SU-DHL-6 (cell line): ENCODE measurements at regions not wholly inside any gene's neighbourhood (a gene's known extent, or its start where the extent isn't known, plus 50 kb on each side); places are given as distances from the start of the nearest gene placed in this dataset.

Source experiments
- H2AFZ ChIP-seq: fragments of 200-600 bp; sonication (generic); 2 replicates; pipeline ENCODE4 v1.6.1; 2014; ENCODE audit warnings: low read depth, mild to moderate bottlenecking, moderate library complexity, mixed read lengths, antibody characterized with exemption, low read length; ENCODE audit not compliant: severe bottlenecking
- H3F3A ChIP-seq: fragments of 200-600 bp; shearing (Covaris generic); 2 replicates; pipeline ENCODE4 v1.6.0; 2016; ENCODE audit warnings: antibody characterized with exemption, mild to moderate bottlenecking; ENCODE audit not compliant: insufficient read depth
- H3K27ac ChIP-seq: fragments of 200-600 bp; sonication (generic); 2 replicates; pipeline ENCODE4 v1.5.1; 2016; ENCODE audit warnings: low read depth, mild to moderate bottlenecking, low read length, moderate library complexity, mixed read lengths
- H3K27me3 ChIP-seq: fragments of 200-600 bp; sonication (generic), shearing (Covaris generic); 2 replicates; pipeline ENCODE4 v1.6.0; 2014; ENCODE audit warnings: mild to moderate bottlenecking, low read length
- H3K36me3 ChIP-seq: fragments of 200-600 bp; sonication (generic); 2 replicates; pipeline ENCODE4 v1.6.1; 2014; ENCODE audit warnings: mild to moderate bottlenecking, low read length, mixed read lengths
- H3K4me2 ChIP-seq: fragments of 300-600, 200-600 bp; shearing (Covaris generic), sonication (generic); 2 replicates; pipeline ENCODE4 v1.6.0; 2014; ENCODE audit warnings: low read length, low read depth, mild to moderate bottlenecking; ENCODE audit not compliant: poor library complexity, severe bottlenecking
- H3K4me3 ChIP-seq: fragments of 200-600 bp; sonication (generic); 2 replicates; pipeline ENCODE4 v1.5.1; 2014; ENCODE audit warnings: antibody characterized with exemption, low read length, mild to moderate bottlenecking, mixed read lengths; ENCODE audit not compliant: insufficient read depth, poor library complexity, severe bottlenecking
- H3K79me2 ChIP-seq: fragments of 200-600 bp; sonication (generic); 2 replicates; pipeline ENCODE4 v1.6.1; 2014; ENCODE audit warnings: mild to moderate bottlenecking, low read length, moderate library complexity; ENCODE audit not compliant: insufficient read depth
- H3K9ac ChIP-seq: fragments of 200-600 bp; sonication (generic); 2 replicates; pipeline ENCODE4 v1.7.0; 2014; ENCODE audit warnings: mild to moderate bottlenecking, low read length
- H3K9me2 ChIP-seq: fragments of 200-600 bp; sonication (generic); replicated peaks from 2 replicates; pipeline ENCODE4 v1.6.1; 2014; ENCODE audit warnings: low read length; ENCODE audit not compliant: insufficient read depth
- H3K9me3 ChIP-seq: fragments of 200-600 bp; sonication (generic); 2 replicates; pipeline ENCODE4 v1.6.1; 2014; ENCODE audit warnings: low read length, mixed read lengths; ENCODE audit not compliant: insufficient read depth
- H4K20me1 ChIP-seq: fragments of 200-600 bp; sonication (generic); 2 replicates; pipeline ENCODE4 v1.6.1; 2014; ENCODE audit warnings: low read depth, mild to moderate bottlenecking, antibody characterized with exemption, low read length, moderate library complexity, mixed read lengths
- CTCF ChIP-seq: fragments of 200-600 bp; sonication (generic); IDR thresholded peaks from one replicate; pipeline ENCODE4 v1.5.1; 2017; ENCODE audit warnings: antibody characterized with exemption, mild to moderate bottlenecking, low read length, moderate library complexity; ENCODE audit not compliant: insufficient read depth, poor library complexity, severe bottlenecking
- EZH2phosphoT487 ChIP-seq: fragments of 200-600 bp; sonication (generic), shearing (Covaris generic); conservative IDR thresholded peaks from 2 replicates; pipeline ENCODE4 v1.6.1; 2018; ENCODE audit warnings: mild to moderate bottlenecking, antibody characterized with exemption, low read length, moderate library complexity, mixed read lengths

GRCh38 chr2:223165423-223166214, 113.6 kb downstream of the KCNE4 start:
- H3K4me2 ChIP-seq: no peak overlapping the region
- no peaks in the 10 kb centered on the region for H3K79me2 ChIP-seq
- H2AFZ ChIP-seq: no peak overlapping the region
- no peaks in the 10 kb centered on the region for H3K36me3 ChIP-seq
- H3K9ac ChIP-seq: no peak overlapping the region
- H3K4me3 ChIP-seq: no peak overlapping the region
- TF ChIP-seq EZH2phosphoT487: no peak
- no peak for TF ChIP-seq CTCF
- no peaks in the 10 kb centered on the region for H3F3A ChIP-seq
- H3K9me3 ChIP-seq: no peaks in the 10 kb centered on the region
- no peaks in the 10 kb centered on the region for H4K20me1 ChIP-seq
- no peaks in the 10 kb centered on the region for H3K9me2 ChIP-seq
- H3K27me3 ChIP-seq: no peaks in the 10 kb centered on the region
- no peak overlapping the region for H3K27ac ChIP-seq

GRCh38 chr2:223166215-223166493, 114.2 kb downstream of the KCNE4 start:
- Histone ChIP-seq H3K79me2 (no peaks in the 10 kb centered on the region), H3K9ac (no peak overlapping the region), H3K4me2 (no peak overlapping the region), H3K27ac (no peak overlapping the region), H3K9me2 (no peaks in the 10 kb centered on the region), H3K36me3 (no peaks in the 10 kb centered on the region), H2AFZ (no peak overlapping the region), H3K27me3 (no peaks in the 10 kb centered on the region), H4K20me1 (no peaks in the 10 kb centered on the region), H3K9me3 (no peaks in the 10 kb centered on the region), H3F3A (no peaks in the 10 kb centered on the region), H3K4me3 (no peak overlapping the region)
- TF ChIP-seq CTCF (no peak), EZH2phosphoT487 (no peak)

GRCh38 chr2:223166983-223167650, 115.1 kb downstream of the KCNE4 start:
- Histone ChIP-seq H3K9me3 (no peaks in the 10 kb centered on the region), H4K20me1 (no peaks in the 10 kb centered on the region), H3K27ac (no peak overlapping the region), H3K79me2 (no peaks in the 10 kb centered on the region), H3K4me3 (no peak overlapping the region), H2AFZ (no peak overlapping the region), H3K4me2 (no peak overlapping the region), H3K27me3 (no peaks in the 10 kb centered on the region), H3K9me2 (no peaks in the 10 kb centered on the region), H3K9ac (no peak overlapping the region), H3F3A (no peaks in the 10 kb centered on the region), H3K36me3 (no peaks in the 10 kb centered on the region)
- no peak for TF ChIP-seq CTCF
- no peak for TF ChIP-seq EZH2phosphoT487
